Sigmoid colon (tissue), 6 donors: ENCODE measurements at regions not wholly inside any gene's neighbourhood (a gene's known extent, or its start where the extent isn't known, plus 50 kb on each side); places are given as distances from the start of the nearest gene placed in this dataset.

Experiments used
- DNase-seq: peaks from one replicate; pipeline ENCODE4 v3.0.0-alpha.2; 2019
- H3K27ac ChIP-seq, 4 donors: fragments of 200-600 bp; sonication (generic); one replicate each; pipeline ENCODE4 v1.5.1; 2016 to 2019; ENCODE audit warnings: mild to moderate bottlenecking in 1 of 4
- H3K27me3 ChIP-seq, 3 donors: fragments of 200-600 bp; sonication (generic); one replicate each; pipeline ENCODE4 v1.5.1; 2019; ENCODE audit warnings: mild to moderate bottlenecking in 1 of 3
- H3K36me3 ChIP-seq, 4 donors: fragments of 200-600 bp; sonication (generic); one replicate each; pipeline ENCODE4 v1.5.1; 2016 to 2019
- H3K4me1 ChIP-seq, 4 donors: fragments of 200-600 bp; sonication (generic); one replicate each; pipeline ENCODE4 v1.5.1; 2017 to 2019
- H3K4me3 ChIP-seq, 4 donors: fragments of 200-600 bp; sonication (generic); one replicate each; pipeline ENCODE4 v1.5.1; 2017 to 2019; ENCODE audit warnings: mild to moderate bottlenecking in 2 of 4, moderate library complexity in 1 of 4
- H3K9me3 ChIP-seq, 4 donors: fragments of 200-600 bp in 3 of 4; sonication (generic) in 3 of 4; one replicate each; pipeline versions ENCODE4 v1.5.1 to v1.6.1; 2013 to 2019
- EP300 ChIP-seq, 4 donors: sonication (generic); formaldehyde crosslinking; IDR thresholded peaks; one replicate each; pipeline ENCODE4 v1.6.1; 2017; ENCODE audit warnings: antibody characterized with exemption in 4 of 4
- POLR2A ChIP-seq, 2 donors: fragments of 450-650 bp; IDR thresholded peaks; one replicate each; pipeline ENCODE4 v1.6.1; 2016; ENCODE audit warnings: antibody characterized with exemption in 2 of 2, mild to moderate bottlenecking in 2 of 2, moderate library complexity in 2 of 2
- POLR2AphosphoS5 ChIP-seq, 4 donors: sonication (generic); formaldehyde crosslinking; IDR thresholded peaks; one replicate each; pipeline ENCODE4 v1.6.1; 2017; ENCODE audit warnings: antibody characterized with exemption in 4 of 4
- WGBS, 2 donors: extraction: QIAGEN DNeasy Blood & Tissue Kit; methylation state at CpG; one replicate each; pipeline ENCODE4 v1.1.7; 2013; 5-methylcytosine and 5-hydroxymethylcytosine counted together
- intact Hi-C: fragments of 100-400 bp; cut with DNase I; formaldehyde crosslinking; loops from one replicate; pipeline ENCODE4 v1.15.1; 2023
- TF ChIP-seq, protein P1 (sequence below), 4 experiments: fragments of 450-650 bp in 3 of 4; fragments of 200-600 bp in 1 of 4; IDR thresholded peaks; one replicate each; pipeline ENCODE4 v1.5.1; 2016 to 2019; ENCODE audit warnings: antibody characterized with exemption in 4 of 4, mild to moderate bottlenecking in 3 of 4, moderate library complexity in 2 of 4
- donor health status: healthy with polysubstance abuse.
- donor health status: healthy.

DNA sequence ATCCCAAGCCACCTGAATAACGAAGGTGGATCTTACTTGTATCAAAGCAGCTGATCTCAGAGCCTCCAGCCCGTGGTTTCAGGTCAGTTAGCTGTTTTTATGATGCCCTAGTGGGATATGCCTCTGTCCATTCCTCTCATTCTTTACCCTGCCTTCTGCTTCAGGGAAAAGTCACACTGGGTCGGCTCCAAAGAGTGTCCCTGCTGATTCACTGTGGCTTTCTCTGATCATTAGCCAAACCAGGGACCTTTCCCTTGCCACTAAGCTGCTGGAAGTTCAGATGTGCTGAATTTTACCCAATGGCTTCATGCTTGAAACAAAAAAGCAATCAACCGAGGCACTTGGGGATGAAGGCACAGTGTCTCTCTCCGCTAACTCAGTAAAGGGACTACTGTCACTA is 170.2 kb upstream of the SALL1 start:
- H3K36me3 ChIP-seq = no peaks in the 10 kb centered on the region
- intact Hi-C loops = no loop called here
- H3K9me3 ChIP-seq = no peaks in the 10 kb centered on the region
- no peak for TF ChIP-seq EP300 (IDR thresholded peaks at IDR 0.05)
- no peak for TF ChIP-seq POLR2A (IDR thresholded peaks at IDR 0.05)
- TF ChIP-seq POLR2AphosphoS5 (IDR thresholded peaks at IDR 0.05) = no peak
- TF ChIP-seq, protein P1, sequence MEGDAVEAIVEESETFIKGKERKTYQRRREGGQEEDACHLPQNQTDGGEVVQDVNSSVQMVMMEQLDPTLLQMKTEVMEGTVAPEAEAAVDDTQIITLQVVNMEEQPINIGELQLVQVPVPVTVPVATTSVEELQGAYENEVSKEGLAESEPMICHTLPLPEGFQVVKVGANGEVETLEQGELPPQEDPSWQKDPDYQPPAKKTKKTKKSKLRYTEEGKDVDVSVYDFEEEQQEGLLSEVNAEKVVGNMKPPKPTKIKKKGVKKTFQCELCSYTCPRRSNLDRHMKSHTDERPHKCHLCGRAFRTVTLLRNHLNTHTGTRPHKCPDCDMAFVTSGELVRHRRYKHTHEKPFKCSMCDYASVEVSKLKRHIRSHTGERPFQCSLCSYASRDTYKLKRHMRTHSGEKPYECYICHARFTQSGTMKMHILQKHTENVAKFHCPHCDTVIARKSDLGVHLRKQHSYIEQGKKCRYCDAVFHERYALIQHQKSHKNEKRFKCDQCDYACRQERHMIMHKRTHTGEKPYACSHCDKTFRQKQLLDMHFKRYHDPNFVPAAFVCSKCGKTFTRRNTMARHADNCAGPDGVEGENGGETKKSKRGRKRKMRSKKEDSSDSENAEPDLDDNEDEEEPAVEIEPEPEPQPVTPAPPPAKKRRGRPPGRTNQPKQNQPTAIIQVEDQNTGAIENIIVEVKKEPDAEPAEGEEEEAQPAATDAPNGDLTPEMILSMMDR (IDR thresholded peaks at IDR 0.05) = no peak
- 46 to 66% methylated on average over 5 of the region's 5 CpGs for whole genome bisulfite sequencing, 2 donors
- H3K27me3 ChIP-seq = no peaks in the 10 kb centered on the region
- no peak overlapping the region for H3K27ac ChIP-seq
- H3K4me3 ChIP-seq = no peak overlapping the region
- H3K4me1 ChIP-seq = no peaks in the 10 kb centered on the region
- no peak for DNase-seq

DNA sequence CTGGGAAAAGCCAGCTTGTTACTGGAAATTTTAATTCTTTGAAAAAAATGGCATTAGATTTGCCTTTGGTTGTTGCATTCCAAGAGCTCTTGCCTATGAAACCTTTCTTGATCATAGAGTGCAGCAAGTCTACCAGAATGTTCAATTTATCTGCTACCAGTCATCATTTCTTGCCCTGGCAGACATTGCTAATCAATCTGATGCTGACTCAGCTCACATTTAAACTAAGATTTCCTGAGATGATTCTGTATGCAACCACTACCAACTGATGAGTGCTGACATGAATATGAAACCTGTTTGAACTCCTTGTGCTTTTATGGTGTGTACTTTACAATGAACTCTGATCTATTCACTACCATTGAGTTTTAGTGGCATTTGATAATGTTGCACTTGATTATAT is 166.5 kb upstream of the SALL1 start:
- no peaks in the 10 kb centered on the region for H3K4me1 ChIP-seq
- DNase-seq = no peak
- H3K36me3 ChIP-seq = no peaks in the 10 kb centered on the region
- intact Hi-C loops = no loop called here
- no peaks in the 10 kb centered on the region for H3K9me3 ChIP-seq
- no peak overlapping the region for H3K4me3 ChIP-seq
- TF ChIP-seq POLR2A (IDR thresholded peaks at IDR 0.05) (no peak), EP300 (IDR thresholded peaks at IDR 0.05) (no peak), POLR2AphosphoS5 (IDR thresholded peaks at IDR 0.05) (no peak)
- TF ChIP-seq, protein P1 (IDR thresholded peaks at IDR 0.05) = no peak
- no peaks in the 10 kb centered on the region for H3K27me3 ChIP-seq
- no peak overlapping the region for H3K27ac ChIP-seq

DNA sequence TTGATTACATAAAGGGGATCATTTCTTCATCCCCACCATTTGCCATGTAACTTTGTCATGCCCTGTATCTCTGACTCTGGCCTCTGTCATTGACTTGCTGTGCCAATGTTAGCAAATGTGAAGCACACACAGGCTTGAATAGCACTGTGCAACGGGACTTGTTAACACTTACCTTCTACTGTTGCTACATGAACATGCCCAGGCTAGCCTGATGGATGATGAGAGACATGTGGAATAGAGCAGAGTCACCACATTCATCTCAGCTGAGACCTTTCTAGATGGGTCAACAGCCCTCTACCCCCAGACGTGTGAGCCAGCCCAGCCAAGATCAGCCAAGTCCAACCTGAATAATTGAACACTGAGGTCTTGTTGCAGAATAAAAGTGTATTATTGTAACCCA is 162.1 kb upstream of the SALL1 start:
- intact Hi-C loops = no loop called here
- Histone ChIP-seq H3K36me3 (no peaks in the 10 kb centered on the region), H3K27me3 (no peaks in the 10 kb centered on the region), H3K27ac (no peak overlapping the region), H3K4me3 (no peak overlapping the region), H3K9me3 (peaks cover 0 to 2% (median 0%) of the 10 kb centered on the region in 4 donors), H3K4me1 (no peaks in the 10 kb centered on the region)
- WGBS, 2 donors = 75 to 89% methylated on average over 2 of the region's 2 CpGs
- no peak for TF ChIP-seq POLR2A (IDR thresholded peaks at IDR 0.05)
- no peak for TF ChIP-seq EP300 (IDR thresholded peaks at IDR 0.05)
- TF ChIP-seq, protein P1 (IDR thresholded peaks at IDR 0.05) = no peak
- no peak for TF ChIP-seq POLR2AphosphoS5 (IDR thresholded peaks at IDR 0.05)
- DNase-seq = no peak

DNA sequence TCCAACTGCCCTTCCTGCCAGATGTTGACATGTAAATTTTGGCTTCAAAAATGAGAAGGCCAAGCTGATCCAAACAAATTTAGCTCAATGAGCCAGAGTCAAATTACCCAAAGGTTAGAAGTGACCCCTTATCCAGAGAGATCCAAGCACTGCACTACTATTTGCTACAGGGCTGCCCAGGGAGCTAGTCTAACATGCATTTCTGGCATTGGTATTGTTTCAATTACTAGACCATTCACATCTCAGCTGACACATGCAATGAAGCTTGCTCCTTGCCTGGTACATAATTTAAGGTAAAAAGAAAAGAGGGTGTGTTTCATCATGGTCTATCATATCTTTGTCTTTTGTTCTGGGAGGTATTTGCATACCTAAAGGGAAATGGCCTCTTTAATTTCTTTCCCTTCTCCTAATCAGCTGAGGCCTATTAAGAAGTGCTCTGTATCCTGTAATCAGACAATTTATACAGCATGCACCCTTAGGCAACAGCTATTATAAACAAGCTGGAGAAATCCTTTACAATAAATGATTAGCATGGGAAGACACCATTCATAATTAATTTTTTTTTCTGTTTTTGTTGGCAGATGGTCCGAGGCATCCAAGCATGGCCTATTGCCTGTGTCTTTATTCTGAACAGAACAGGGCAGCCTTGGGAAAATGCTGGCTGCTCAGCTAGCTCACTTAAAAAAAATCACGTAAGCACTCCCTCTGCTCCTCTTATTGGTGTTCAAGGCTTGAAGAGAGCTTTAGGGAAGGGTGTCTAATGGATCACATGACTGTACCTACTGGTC is 161.5 kb upstream of the SALL1 start:
- Histone ChIP-seq H3K9me3 (peaks cover 0 to 2% (median 0%) of the 10 kb centered on the region in 4 donors), H3K27ac (no peak overlapping the region), H3K4me3 (no peak overlapping the region), H3K27me3 (no peaks in the 10 kb centered on the region), H3K36me3 (no peaks in the 10 kb centered on the region), H3K4me1 (no peaks in the 10 kb centered on the region)
- WGBS, 2 donors = 73 to 89% methylated on average over 2 of the region's 2 CpGs
- TF ChIP-seq, protein P1 (IDR thresholded peaks at IDR 0.05) = no peak
- TF ChIP-seq POLR2AphosphoS5 (IDR thresholded peaks at IDR 0.05) (no peak), EP300 (IDR thresholded peaks at IDR 0.05) (no peak)
- intact Hi-C loops = no loop called here
- DNase-seq = no peak

DNA sequence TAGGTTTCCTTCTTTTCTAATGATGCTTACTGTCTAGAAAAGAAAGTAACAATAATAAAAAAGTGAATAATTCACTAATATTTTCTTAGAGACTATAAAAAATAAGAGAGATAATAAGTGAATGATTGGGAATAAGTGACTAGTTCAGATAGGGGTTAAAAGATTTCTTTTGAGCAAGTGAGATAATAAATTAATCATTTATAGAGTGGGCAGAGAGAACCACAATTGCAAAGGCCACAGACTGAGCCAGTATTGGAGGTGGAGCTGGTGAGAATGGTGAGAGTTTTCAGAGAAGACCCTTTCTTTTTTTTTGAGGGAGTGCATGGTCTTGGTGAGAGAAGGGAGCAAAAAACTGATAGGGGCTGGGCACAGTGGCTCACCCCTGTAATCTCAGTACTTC is 159.1 kb upstream of the SALL1 start:
- DNase-seq = no peak
- intact Hi-C loops = no loop called here
- Histone ChIP-seq H3K27ac (no peak overlapping the region), H3K9me3 (peaks cover 0 to 2% (median 0%) of the 10 kb centered on the region in 4 donors), H3K4me3 (no peak overlapping the region), H3K27me3 (no peaks in the 10 kb centered on the region), H3K4me1 (no peaks in the 10 kb centered on the region), H3K36me3 (no peaks in the 10 kb centered on the region)
- TF ChIP-seq EP300 (IDR thresholded peaks at IDR 0.05) (no peak), POLR2A (IDR thresholded peaks at IDR 0.05) (no peak), POLR2AphosphoS5 (IDR thresholded peaks at IDR 0.05) (no peak)
- TF ChIP-seq, protein P1 (IDR thresholded peaks at IDR 0.05) = no peak
